ENCODE measurements at regions not wholly inside any gene's neighbourhood (a gene's known extent, or its start where the extent isn't known, plus 50 kb on each side); places are given as distances from the start of the nearest gene placed in this dataset.

DNA sequence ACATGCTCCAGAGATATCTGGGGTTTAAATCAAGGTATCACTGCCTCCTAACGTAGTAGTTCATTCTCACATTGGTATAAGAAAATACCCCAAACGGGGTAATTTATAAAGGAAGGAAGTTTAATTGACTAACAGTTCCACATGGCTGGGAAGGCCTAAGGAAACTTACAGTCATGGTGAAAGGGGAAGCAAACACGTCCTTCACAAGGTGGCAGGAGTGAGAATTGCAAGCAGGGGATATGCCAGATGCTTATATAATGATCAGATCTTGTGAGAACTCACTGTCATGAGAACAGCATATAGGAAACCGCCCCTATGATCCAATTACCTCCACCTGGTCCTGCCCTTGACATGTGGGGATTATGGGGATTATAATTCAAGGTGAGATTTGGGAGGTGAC, 1280.2 kb upstream of the C9orf72 start:
- TF ChIP-seq, protein P1, sequence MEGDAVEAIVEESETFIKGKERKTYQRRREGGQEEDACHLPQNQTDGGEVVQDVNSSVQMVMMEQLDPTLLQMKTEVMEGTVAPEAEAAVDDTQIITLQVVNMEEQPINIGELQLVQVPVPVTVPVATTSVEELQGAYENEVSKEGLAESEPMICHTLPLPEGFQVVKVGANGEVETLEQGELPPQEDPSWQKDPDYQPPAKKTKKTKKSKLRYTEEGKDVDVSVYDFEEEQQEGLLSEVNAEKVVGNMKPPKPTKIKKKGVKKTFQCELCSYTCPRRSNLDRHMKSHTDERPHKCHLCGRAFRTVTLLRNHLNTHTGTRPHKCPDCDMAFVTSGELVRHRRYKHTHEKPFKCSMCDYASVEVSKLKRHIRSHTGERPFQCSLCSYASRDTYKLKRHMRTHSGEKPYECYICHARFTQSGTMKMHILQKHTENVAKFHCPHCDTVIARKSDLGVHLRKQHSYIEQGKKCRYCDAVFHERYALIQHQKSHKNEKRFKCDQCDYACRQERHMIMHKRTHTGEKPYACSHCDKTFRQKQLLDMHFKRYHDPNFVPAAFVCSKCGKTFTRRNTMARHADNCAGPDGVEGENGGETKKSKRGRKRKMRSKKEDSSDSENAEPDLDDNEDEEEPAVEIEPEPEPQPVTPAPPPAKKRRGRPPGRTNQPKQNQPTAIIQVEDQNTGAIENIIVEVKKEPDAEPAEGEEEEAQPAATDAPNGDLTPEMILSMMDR (IDR thresholded peaks at IDR 0.05): no peak
- no peak for TF ChIP-seq POLR2A (IDR thresholded peaks at IDR 0.05)
